IPS DF 6.9 (cell line): ENCODE measurements at regions not wholly inside any gene's neighbourhood (a gene's known extent, or its start where the extent isn't known, plus 50 kb on each side); places are given as distances from the start of the nearest gene placed in this dataset.

Source experiments
- DNase-seq: peaks from one replicate; pipeline ENCODE4 v3.0.0-alpha.2; 2013; ENCODE audit warnings: low read depth, low spot score
- H3K27ac ChIP-seq: one replicate; pipeline ENCODE4 v1.5.1; 2013; ENCODE audit warnings: low read length, control low read depth
- H3K27me3 ChIP-seq: 2 replicates; pipeline ENCODE4 v1.6.1; 2013; ENCODE audit warnings: mild to moderate bottlenecking, low read length; ENCODE audit not compliant: control insufficient read depth, insufficient read depth
- H3K36me3 ChIP-seq: 2 replicates; pipeline ENCODE4 v1.6.1; 2013; ENCODE audit warnings: low read length; ENCODE audit not compliant: control insufficient read depth, insufficient read depth
- H3K4me1 ChIP-seq: 2 replicates; pipeline ENCODE4 v1.6.1; 2013; ENCODE audit warnings: low read length; ENCODE audit not compliant: control insufficient read depth, insufficient read depth
- H3K4me3 ChIP-seq: 2 replicates; pipeline ENCODE4 v1.5.1; 2013; ENCODE audit warnings: mild to moderate bottlenecking, low read length
- H3K9me3 ChIP-seq: 2 replicates; pipeline ENCODE4 v1.6.1; 2013; ENCODE audit warnings: low read length, inconsistent platforms; ENCODE audit not compliant: control insufficient read depth, insufficient read depth
- WGBS: extraction: QIAGEN DNeasy Blood & Tissue Kit; methylation state at CpG from one replicate; pipeline ENCODE4 v1.1.7; 2013; ENCODE audit warnings: mixed read lengths, missing lambda C conversion rate; ENCODE audit not compliant: insufficient read length, insufficient coverage; 5-methylcytosine and 5-hydroxymethylcytosine counted together

GRCh38 chr11:81658722-81659121, 1074.9 kb downstream of the FAM181B start:
- DNase-seq, result no peak
- no CpG with 5 or more reads among the region's 1 CpG for WGBS

GRCh38 chr11:81655351-81655750, 1078.3 kb downstream of the FAM181B start:
- DNase-seq, result no peak
- Histone ChIP-seq H3K4me3 (no peak overlapping the region), H3K9me3 (no peaks in the 10 kb centered on the region), H3K27me3 (no peaks in the 10 kb centered on the region), H3K36me3 (no peaks in the 10 kb centered on the region), H3K27ac (no peak overlapping the region), H3K4me1 (no peaks in the 10 kb centered on the region)

More at GRCh38 chr11:81658722-81659121, 1074.9 kb downstream of the FAM181B start:
- H3K9me3 ChIP-seq, result no peaks in the 10 kb centered on the region
- no peaks in the 10 kb centered on the region for H3K36me3 ChIP-seq
- H3K4me3 ChIP-seq, result no peak overlapping the region
- no peaks in the 10 kb centered on the region for H3K27me3 ChIP-seq
- H3K4me1 ChIP-seq, result no peaks in the 10 kb centered on the region
- no peak overlapping the region for H3K27ac ChIP-seq

GRCh38 chr11:81647374-81647773, 1086.3 kb downstream of the FAM181B start:
- Histone ChIP-seq H3K27me3 (peaks cover 10% of the 10 kb centered on the region; the same call in 1 of the 2 replicates), H3K27ac (no peak overlapping the region), H3K9me3 (no peaks in the 10 kb centered on the region), H3K4me1 (peaks cover 3% of the 10 kb centered on the region; the same call in 1 of the 2 replicates), H3K4me3 (no peak overlapping the region), H3K36me3 (no peaks in the 10 kb centered on the region)
- no CpG with 5 or more reads among the region's 3 CpGs for WGBS
- no peak for DNase-seq

- no peaks in the 10 kb centered on the region for H3K36me3 ChIP-seq
- H3K27me3 ChIP-seq, result peaks cover 9% of the 10 kb centered on the region; the same call in 1 of the 2 replicates
- no CpG with 5 or more reads among the region's 1 CpG for WGBS
- no peak overlapping the region for H3K27ac ChIP-seq
- no peak overlapping the region for H3K4me3 ChIP-seq
- no peak for DNase-seq
- H3K4me1 ChIP-seq, result peaks cover 3% of the 10 kb centered on the region; the same call in 1 of the 2 replicates
- no peaks in the 10 kb centered on the region for H3K9me3 ChIP-seq
Measured at GRCh38 chr11:81644239-81644840, 1089.3 kb downstream of the FAM181B start.

- no peak for DNase-seq
- Histone ChIP-seq H3K36me3 (no peaks in the 10 kb centered on the region), H3K4me1 (no peaks in the 10 kb centered on the region), H3K9me3 (no peaks in the 10 kb centered on the region), H3K4me3 (no peak overlapping the region), H3K27me3 (no peaks in the 10 kb centered on the region), H3K27ac (no peak overlapping the region)
- WGBS, result no CpG with 5 or more reads among the region's 7 CpGs
Measured at GRCh38 chr11:81634483-81634882, 1099.2 kb downstream of the FAM181B start.

- H3K4me3 ChIP-seq, result no peak overlapping the region
- H3K4me1 ChIP-seq, result no peaks in the 10 kb centered on the region
- H3K27ac ChIP-seq, result no peak overlapping the region
- no peaks in the 10 kb centered on the region for H3K27me3 ChIP-seq
- H3K36me3 ChIP-seq, result no peaks in the 10 kb centered on the region
- no peaks in the 10 kb centered on the region for H3K9me3 ChIP-seq
- no CpG with 5 or more reads among the region's 1 CpG for WGBS
- no peak for DNase-seq
Measured at GRCh38 chr11:81602508-81602907, 1131.2 kb downstream of the FAM181B start.

- no peak for DNase-seq
- H3K9me3 ChIP-seq, result no peaks in the 10 kb centered on the region
- H3K4me1 ChIP-seq, result no peaks in the 10 kb centered on the region
- H3K27ac ChIP-seq, result no peak overlapping the region
- WGBS, result no CpG with 5 or more reads among the region's 2 CpGs
- H3K36me3 ChIP-seq, result no peaks in the 10 kb centered on the region
- no peak overlapping the region for H3K4me3 ChIP-seq
- no peaks in the 10 kb centered on the region for H3K27me3 ChIP-seq
Measured at GRCh38 chr11:81596704-81597103, 1137.0 kb downstream of the FAM181B start.

- H3K4me1 ChIP-seq, result no peaks in the 10 kb centered on the region
- H3K27ac ChIP-seq, result no peak overlapping the region
- DNase-seq, result no peak
- H3K9me3 ChIP-seq, result no peaks in the 10 kb centered on the region
- H3K27me3 ChIP-seq, result no peaks in the 10 kb centered on the region
- no peaks in the 10 kb centered on the region for H3K36me3 ChIP-seq
- WGBS, result no CpG with 5 or more reads among the region's 2 CpGs
- H3K4me3 ChIP-seq, result no peak overlapping the region
Measured at GRCh38 chr11:81585390-81585933, 1148.2 kb downstream of the FAM181B start.

GRCh38 chr11:81579339-81579738, 1154.3 kb downstream of the FAM181B start:
- H3K4me1 ChIP-seq, result no peaks in the 10 kb centered on the region
- H3K9me3 ChIP-seq, result no peaks in the 10 kb centered on the region
- no peak for DNase-seq
- H3K27me3 ChIP-seq, result no peaks in the 10 kb centered on the region
- no peak overlapping the region for H3K4me3 ChIP-seq
- H3K27ac ChIP-seq, result no peak overlapping the region
- WGBS, result no CpG with 5 or more reads among the region's 2 CpGs
- no peaks in the 10 kb centered on the region for H3K36me3 ChIP-seq

GRCh38 chr11:81578571-81578970, 1155.1 kb downstream of the FAM181B start:
- no CpG with 5 or more reads among the region's 4 CpGs for WGBS

GRCh38 chr11:81574301-81574700, 1159.4 kb downstream of the FAM181B start:
- H3K4me3 ChIP-seq, result no peak overlapping the region
- no CpG with 5 or more reads among the region's 2 CpGs for WGBS
- no peak for DNase-seq
- no peaks in the 10 kb centered on the region for H3K27me3 ChIP-seq
- H3K4me1 ChIP-seq, result no peaks in the 10 kb centered on the region
- H3K9me3 ChIP-seq, result no peaks in the 10 kb centered on the region
- H3K36me3 ChIP-seq, result no peaks in the 10 kb centered on the region
- no peak overlapping the region for H3K27ac ChIP-seq

More at GRCh38 chr11:81578571-81578970, 1155.1 kb downstream of the FAM181B start:
- Histone ChIP-seq H3K36me3 (no peaks in the 10 kb centered on the region), H3K27me3 (no peaks in the 10 kb centered on the region), H3K9me3 (no peaks in the 10 kb centered on the region), H3K27ac (no peak overlapping the region), H3K4me1 (no peaks in the 10 kb centered on the region), H3K4me3 (no peak overlapping the region)
- DNase-seq, result no peak
